Brain microvascular endothelial cell (primary cell): ENCODE measurements at regions not wholly inside any gene's neighbourhood (a gene's known extent, or its start where the extent isn't known, plus 50 kb on each side); places are given as distances from the start of the nearest gene placed in this dataset.

ENCODE experiments used
- DNase-seq: peaks from one replicate; pipeline ENCODE4 v3.0.0-alpha.2; 2020
- H3K27ac ChIP-seq: fragments of 250-450 bp; sonication (Bioruptor Pico); 2 replicates; pipeline ENCODE4 v1.5.1; 2020; ENCODE audit warnings: mild to moderate bottlenecking, moderate library complexity
- H3K27me3 ChIP-seq: fragments of 250-450 bp; sonication (Bioruptor Pico); replicated peaks from 2 replicates; pipeline ENCODE4 v1.5.1; 2020; ENCODE audit warnings: mild to moderate bottlenecking
- H3K36me3 ChIP-seq: fragments of 250-450 bp; sonication (Bioruptor Pico); replicated peaks from 2 replicates; pipeline ENCODE4 v1.5.1; 2020; ENCODE audit warnings: mild to moderate bottlenecking
- H3K4me3 ChIP-seq: 2 replicates; pipeline ENCODE4 v1.5.1; 2011; ENCODE audit warnings: low read depth, mild to moderate bottlenecking, control low read depth, low read length, moderate library complexity
- in situ Hi-C: cut with HindIII; loops from 2 replicates; pipeline ENCODE4 v1.10.0; 2017; ENCODE audit warnings: low sequenced_read_pairs, low pct_ligation_motif_present
- TF ChIP-seq, protein P1 (sequence below): IDR thresholded peaks from 2 replicates; pipeline ENCODE4 v1.5.1; 2011; ENCODE audit warnings: low read depth, mild to moderate bottlenecking, moderate library complexity, low read length, control low read depth, inconsistent platforms; ENCODE audit errors: missing control alignments

DNA sequence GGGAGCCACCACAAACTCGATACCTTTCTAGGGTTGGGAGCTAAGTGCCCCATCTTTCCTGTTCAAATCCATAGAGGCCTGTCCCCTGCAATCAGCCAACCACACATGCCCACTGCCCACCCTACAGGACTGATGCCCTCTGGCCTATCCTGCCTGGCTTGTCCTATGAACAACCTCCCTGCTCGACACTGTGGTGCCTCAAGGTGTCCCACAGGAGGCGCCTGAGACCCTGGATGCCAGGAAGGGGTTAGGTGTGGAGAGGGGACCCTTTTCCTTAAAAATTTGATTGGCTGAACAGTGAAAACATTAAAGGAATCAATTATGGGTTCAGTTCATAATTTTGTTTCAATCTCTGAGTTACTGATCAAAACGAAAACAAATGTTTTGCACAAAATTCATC lies 97.3 kb upstream of the FZD10 start:
- no peak for DNase-seq
- TF ChIP-seq, protein P1, sequence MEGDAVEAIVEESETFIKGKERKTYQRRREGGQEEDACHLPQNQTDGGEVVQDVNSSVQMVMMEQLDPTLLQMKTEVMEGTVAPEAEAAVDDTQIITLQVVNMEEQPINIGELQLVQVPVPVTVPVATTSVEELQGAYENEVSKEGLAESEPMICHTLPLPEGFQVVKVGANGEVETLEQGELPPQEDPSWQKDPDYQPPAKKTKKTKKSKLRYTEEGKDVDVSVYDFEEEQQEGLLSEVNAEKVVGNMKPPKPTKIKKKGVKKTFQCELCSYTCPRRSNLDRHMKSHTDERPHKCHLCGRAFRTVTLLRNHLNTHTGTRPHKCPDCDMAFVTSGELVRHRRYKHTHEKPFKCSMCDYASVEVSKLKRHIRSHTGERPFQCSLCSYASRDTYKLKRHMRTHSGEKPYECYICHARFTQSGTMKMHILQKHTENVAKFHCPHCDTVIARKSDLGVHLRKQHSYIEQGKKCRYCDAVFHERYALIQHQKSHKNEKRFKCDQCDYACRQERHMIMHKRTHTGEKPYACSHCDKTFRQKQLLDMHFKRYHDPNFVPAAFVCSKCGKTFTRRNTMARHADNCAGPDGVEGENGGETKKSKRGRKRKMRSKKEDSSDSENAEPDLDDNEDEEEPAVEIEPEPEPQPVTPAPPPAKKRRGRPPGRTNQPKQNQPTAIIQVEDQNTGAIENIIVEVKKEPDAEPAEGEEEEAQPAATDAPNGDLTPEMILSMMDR = no peak
- Histone ChIP-seq H3K27me3 (no peaks in the 10 kb centered on the region), H3K4me3 (no peak overlapping the region), H3K36me3 (no peaks in the 10 kb centered on the region), H3K27ac (no peak overlapping the region)
- in situ Hi-C loops = no loop called here

DNA sequence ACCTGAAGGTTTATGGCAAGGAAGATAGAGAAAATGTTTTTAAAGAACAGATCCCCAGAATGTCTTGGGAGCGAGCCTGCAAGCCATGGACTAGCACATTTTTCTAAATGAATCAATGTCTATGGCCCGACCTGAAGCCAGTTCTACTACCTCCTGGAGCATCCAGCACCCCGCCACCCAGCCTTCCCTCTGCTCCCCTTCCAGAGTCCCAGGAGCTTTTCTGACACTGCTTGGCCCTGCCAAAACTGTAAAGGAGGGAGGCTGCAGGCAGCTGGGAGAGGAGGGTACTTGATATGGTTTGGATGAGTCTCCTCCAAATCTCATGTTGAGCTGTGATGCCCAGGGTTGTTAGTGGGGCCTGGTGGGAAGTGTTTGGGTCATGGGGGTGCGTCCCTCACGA lies 95.5 kb upstream of the FZD10 start:
- in situ Hi-C loops = no loop called here
- TF ChIP-seq, protein P1 = no peak
- no peak overlapping the region for H3K4me3 ChIP-seq

DNA sequence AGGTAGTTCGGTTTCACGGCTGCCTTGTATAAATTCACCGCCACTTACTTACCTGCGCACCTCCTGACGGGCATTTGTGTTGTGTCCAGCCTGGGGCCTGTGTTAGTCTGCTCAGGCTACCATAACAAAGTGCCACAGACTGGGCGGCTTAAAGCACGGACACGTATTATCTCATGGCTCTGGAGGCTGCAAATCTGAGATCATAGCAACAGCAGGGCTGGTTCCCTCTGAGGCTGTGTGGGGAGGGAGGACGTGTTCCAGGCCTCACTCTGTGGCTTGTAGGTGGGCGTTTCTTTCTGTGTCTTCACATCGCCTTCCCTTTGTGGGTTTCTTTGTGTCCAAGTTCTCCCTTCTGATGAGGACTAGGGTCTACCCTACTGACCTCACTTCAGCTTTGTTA lies 93.5 kb upstream of the FZD10 start:
- in situ Hi-C loops = no loop called here
- TF ChIP-seq, protein P1 = no peak
- DNase-seq = no peak
- H3K27me3 ChIP-seq = no peaks in the 10 kb centered on the region
- no peak overlapping the region for H3K27ac ChIP-seq
- H3K4me3 ChIP-seq = no peak overlapping the region
- H3K36me3 ChIP-seq = no peaks in the 10 kb centered on the region

More for the DNA sequence above, 95.5 kb upstream of the FZD10 start:
- DNase-seq = no peak
- H3K27me3 ChIP-seq = no peaks in the 10 kb centered on the region
- H3K27ac ChIP-seq = no peak overlapping the region
- H3K36me3 ChIP-seq = no peaks in the 10 kb centered on the region

DNA sequence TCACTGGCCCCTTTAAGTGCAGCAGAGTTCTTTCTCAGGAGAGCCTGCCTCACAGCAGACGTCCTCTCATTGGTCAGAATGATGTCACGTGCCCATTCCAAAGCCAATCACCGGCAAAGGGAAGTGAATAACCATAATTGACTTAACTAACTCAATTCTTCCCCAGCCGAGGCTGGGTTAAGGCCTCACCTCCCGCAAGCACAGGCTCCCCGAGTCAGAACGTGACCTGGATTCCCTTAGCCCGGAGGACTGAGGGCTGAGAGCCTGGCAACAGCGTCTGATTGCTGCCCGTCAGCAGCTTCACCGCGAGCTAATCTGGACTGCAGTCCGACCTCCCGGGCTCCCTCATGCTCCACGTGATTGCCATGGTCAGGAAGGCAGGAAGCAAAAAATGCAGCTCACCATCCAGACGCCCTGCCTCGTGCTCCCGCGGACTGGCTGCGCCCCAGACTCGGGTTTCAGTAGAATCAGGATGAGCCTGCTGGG lies 92.1 kb upstream of the FZD10 start:
- H3K27ac ChIP-seq = no peak overlapping the region
- TF ChIP-seq, protein P1 = no peak
- no peak for DNase-seq
- H3K27me3 ChIP-seq = no peaks in the 10 kb centered on the region
- no peak overlapping the region for H3K4me3 ChIP-seq
- in situ Hi-C loops = no loop called here
- no peaks in the 10 kb centered on the region for H3K36me3 ChIP-seq

DNA sequence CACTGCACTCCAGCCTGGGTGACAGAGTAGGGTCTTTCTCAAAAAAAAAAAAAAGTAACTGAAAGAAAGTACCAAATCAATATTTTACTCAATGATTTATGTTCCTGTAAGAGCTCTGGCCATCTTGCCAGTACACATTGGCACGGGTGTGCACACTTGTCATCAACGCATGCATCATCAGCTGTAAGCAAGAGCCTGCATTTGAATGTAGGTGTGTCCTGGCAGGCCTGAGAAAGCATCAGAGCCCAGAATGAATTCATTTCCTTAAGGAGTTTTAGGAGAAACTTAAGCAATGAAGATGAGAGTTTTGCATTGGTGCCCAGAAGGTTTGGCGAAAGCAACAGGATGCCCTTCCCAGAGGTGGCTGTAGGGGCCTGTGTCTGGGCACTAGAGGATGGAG lies 88.5 kb upstream of the FZD10 start:
- Histone ChIP-seq H3K27ac (no peak overlapping the region), H3K4me3 (no peak overlapping the region), H3K27me3 (no peaks in the 10 kb centered on the region), H3K36me3 (no peaks in the 10 kb centered on the region)
- TF ChIP-seq, protein P1 = no peak
- no peak for DNase-seq
- in situ Hi-C loops = no loop called here

DNA sequence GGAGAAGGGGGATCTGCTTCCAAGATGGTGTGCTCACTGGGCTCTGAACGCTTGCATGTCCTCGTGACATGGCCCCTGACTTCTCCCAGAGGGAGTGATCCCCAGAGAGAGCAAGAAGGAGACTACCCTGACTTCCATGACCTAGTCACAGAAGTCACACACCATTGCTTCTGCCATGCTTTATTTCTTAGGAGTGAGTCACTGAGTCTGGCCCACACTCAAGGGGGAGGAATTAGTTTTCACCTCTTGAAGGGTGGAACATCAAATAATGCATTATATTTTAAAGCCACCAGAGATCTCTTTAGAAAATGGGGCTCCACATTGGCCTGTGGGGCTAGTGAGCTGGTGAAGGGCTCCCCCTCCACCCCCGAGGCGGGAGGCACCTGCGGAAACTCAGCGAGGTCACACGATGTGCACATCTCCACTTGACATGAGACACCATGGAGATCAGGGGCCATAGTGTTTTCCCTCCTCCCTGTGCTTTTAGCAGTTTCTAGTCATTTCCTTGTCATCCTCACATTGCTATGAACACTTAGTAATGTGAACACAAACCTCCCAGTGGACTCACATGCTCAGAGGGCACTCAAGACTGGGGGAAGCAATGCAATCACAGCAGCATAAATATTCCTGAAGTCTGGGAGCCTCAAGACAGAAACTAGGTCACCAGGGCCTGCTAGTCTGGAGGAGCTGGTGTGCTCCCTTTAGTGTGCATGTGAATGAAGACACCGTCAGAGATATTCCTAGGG lies 87.4 kb upstream of the FZD10 start:
- in situ Hi-C loops = no loop called here
- no peaks in the 10 kb centered on the region for H3K36me3 ChIP-seq
- TF ChIP-seq, protein P1 = no peak
- no peak for DNase-seq
- H3K4me3 ChIP-seq = no peak overlapping the region
- H3K27ac ChIP-seq = no peak overlapping the region
- no peaks in the 10 kb centered on the region for H3K27me3 ChIP-seq
